ENCODE measurements at regions not wholly inside any gene's neighbourhood (a gene's known extent, or its start where the extent isn't known, plus 50 kb on each side); places are given as distances from the start of the nearest gene placed in this dataset.

GRCh38 chr9:13414349-13414748 is 134.9 kb upstream of the MPDZ start (continued):
- TF ChIP-seq CBX5 (IDR thresholded peaks at IDR 0.05; ENCODE audit: borderline replicate concordance, low read depth) (no peak), ZNF146 (CRISPR knock-in tag; IDR thresholded peaks at IDR 0.05; ENCODE audit: unreplicated experiment) (no peak)

- no peak overlapping the region for H3K9ac ChIP-seq (ENCODE audit: insufficient read depth in 1 of 2, low read depth in 2 of 2, low read length in 2 of 2)
- no peaks in the 10 kb centered on the region for H3K36me3 ChIP-seq (ENCODE audit: control insufficient read depth, insufficient read depth, low read length)
- no peaks in the 10 kb centered on the region for H3K9me1 ChIP-seq (ENCODE audit: control insufficient read depth, insufficient read depth, low read length)
- in situ Hi-C loops (cut with MboI) = no loop called here
- no peaks in the 10 kb centered on the region for H3K9me3 ChIP-seq (replicated peaks; ENCODE audit: control insufficient read depth, insufficient read depth, low read depth, low read length)
- no peak for FAIRE-seq
- BruUV-seq (replicated peaks) = no TSS peak
- no peak overlapping the region for H2AFZ ChIP-seq (ENCODE audit: low read depth, low read length)
- H3K4me1 ChIP-seq (replicated peaks in 1 of 2; ENCODE audit: control insufficient read depth in 2 of 2, insufficient read depth in 2 of 2, low read length in 2 of 2) = no peaks in the 10 kb centered on the region
- ChIA-PET CTCF (ENCODE audit: low intra/inter-chr PET ratio) (no interaction called here), POLR2A (interaction anchor here (0.6 kb wide), 1 partner anchor 150 kb away, joined by 3 read pairs; no protein-coding TSS in a partner anchor)
- intact Hi-C loops (cut with micrococcal nuclease) = no loop called here
- 0% methylated on average over 2 of the region's 2 CpGs for WGBS (ENCODE audit: insufficient coverage, low coverage, missing lambda C conversion rate)
- H3K79me2 ChIP-seq (ENCODE audit: control insufficient read depth, insufficient read depth, low read length) = no peaks in the 10 kb centered on the region
- peak in 2 of 4 experiments; percentile 5 for DNase-seq (ENCODE audit: extremely low read depth in 1 of 4, low spot score in 3 of 4)
- no peaks in the 10 kb centered on the region for H4K20me1 ChIP-seq (replicated peaks; ENCODE audit: control insufficient read depth, insufficient read depth, low read length)
- no peak overlapping the region for H3K27ac ChIP-seq (ENCODE audit: extremely low read depth, low read depth, low read length)
- no peaks in the 10 kb centered on the region for H3K27me3 ChIP-seq (ENCODE audit: control insufficient read depth in 2 of 2, insufficient read depth in 2 of 2, low read length in 2 of 2)
- H3K4me2 ChIP-seq (ENCODE audit: insufficient read depth, low read length) = no peak overlapping the region
- no peak for ATAC-seq
- no peak for TF ChIP-seq POLR3A (IDR thresholded peaks at IDR 0.05; ENCODE audit: borderline replicate concordance, extremely low read depth, insufficient read depth, insufficient read length)
- TF ChIP-seq PHB (CRISPR knock-in tag; IDR thresholded peaks at IDR 0.05) = no peak
- no peak for TF ChIP-seq RBM34 (IDR thresholded peaks at IDR 0.05; ENCODE audit: borderline replicate concordance, insufficient read depth, low read length)
- no peak for TF ChIP-seq ZNF212 (CRISPR knock-in tag; IDR thresholded peaks at IDR 0.05)
- TF ChIP-seq SMARCA4 (IDR thresholded peaks at IDR 0.05) = no peak
- no peak for TF ChIP-seq CLOCK (CRISPR knock-in tag; IDR thresholded peaks at IDR 0.05; ENCODE audit: borderline replicate concordance)
- TF ChIP-seq MAZ (CRISPR knock-in tag; conservative IDR thresholded peaks at IDR 0.05 in 1 of 2, IDR thresholded peaks at IDR 0.05 in 1 of 2) = no peak
- TF ChIP-seq NBN (IDR thresholded peaks at IDR 0.05; ENCODE audit: low read depth) = no peak
- no peak for TF ChIP-seq ZNF583 (CRISPR knock-in tag; IDR thresholded peaks at IDR 0.05)
- TF ChIP-seq ZNF23 (CRISPR knock-in tag; IDR thresholded peaks at IDR 0.05) = no peak
- no peak for TF ChIP-seq KLF1 (tag; IDR thresholded peaks at IDR 0.05)
- TF ChIP-seq PRPF4 (IDR thresholded peaks at IDR 0.05; ENCODE audit: insufficient read depth, low read depth, low read length, poor library complexity, severe bottlenecking) = no peak
- no peak for TF ChIP-seq CHD4 (IDR thresholded peaks at IDR 0.05; ENCODE audit: insufficient read depth, insufficient replicate concordance, low read depth, low read length, poor library complexity, severe bottlenecking)
- TF ChIP-seq CHAMP1 (IDR thresholded peaks at IDR 0.05) = no peak
- H3K4me3 ChIP-seq = no peak overlapping the region
Measured at GRCh38 chr9:13412331-13412730, 132.8 kb upstream of the MPDZ start.

All from K562 (cell line).